ENCODE measurements at regions not wholly inside any gene's neighbourhood (a gene's known extent, or its start where the extent isn't known, plus 50 kb on each side); places are given as distances from the start of the nearest gene placed in this dataset.

DNA sequence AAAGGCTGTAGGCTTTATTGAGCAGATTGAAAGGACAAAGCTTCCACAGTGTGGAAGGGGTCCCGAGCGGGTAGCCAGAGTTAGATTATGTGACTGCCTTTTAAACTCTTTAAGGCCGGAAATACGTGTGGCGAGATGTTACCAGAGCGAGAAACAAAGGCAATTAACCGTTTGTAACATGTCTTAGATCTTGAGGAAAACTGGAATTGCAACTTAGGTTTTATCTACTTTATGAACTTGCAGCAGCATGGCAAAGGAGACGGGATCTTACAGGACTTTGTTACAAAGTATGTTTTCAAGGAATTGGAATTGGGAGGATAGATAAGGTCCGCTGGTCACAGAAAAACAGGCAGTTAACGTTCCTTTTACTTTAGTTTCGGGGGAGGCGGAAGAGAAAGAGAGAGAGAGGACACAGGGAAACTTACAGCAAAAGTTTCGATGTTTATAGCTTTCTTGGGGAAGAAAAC, 594.7 kb upstream of the ADGRB3 start:
- TF ChIP-seq JUN (IDR thresholded peaks at IDR 0.05) (no peak), ZFP36 (IDR thresholded peaks at IDR 0.05; ENCODE audit: borderline replicate concordance, partially characterized antibody) (no peak), MYC (IDR thresholded peaks at IDR 0.05; ENCODE audit: borderline replicate concordance, low read length) (no peak), POLR2A (IDR thresholded peaks at IDR 0.05; ENCODE audit: low read length) (no peak), TFCP2L1 (CRISPR knock-in tag; IDR thresholded peaks at IDR 0.05) (no peak), ESRRA (IDR thresholded peaks at IDR 0.05; ENCODE audit: borderline replicate concordance, low read length) (no peak), RCOR1 (IDR thresholded peaks at IDR 0.05; ENCODE audit: low read depth, low read length) (no peak), POLR2AphosphoS2 (conservative IDR thresholded peaks at IDR 0.05; ENCODE audit: low read length) (no peak)
- TF ChIP-seq, protein P1, sequence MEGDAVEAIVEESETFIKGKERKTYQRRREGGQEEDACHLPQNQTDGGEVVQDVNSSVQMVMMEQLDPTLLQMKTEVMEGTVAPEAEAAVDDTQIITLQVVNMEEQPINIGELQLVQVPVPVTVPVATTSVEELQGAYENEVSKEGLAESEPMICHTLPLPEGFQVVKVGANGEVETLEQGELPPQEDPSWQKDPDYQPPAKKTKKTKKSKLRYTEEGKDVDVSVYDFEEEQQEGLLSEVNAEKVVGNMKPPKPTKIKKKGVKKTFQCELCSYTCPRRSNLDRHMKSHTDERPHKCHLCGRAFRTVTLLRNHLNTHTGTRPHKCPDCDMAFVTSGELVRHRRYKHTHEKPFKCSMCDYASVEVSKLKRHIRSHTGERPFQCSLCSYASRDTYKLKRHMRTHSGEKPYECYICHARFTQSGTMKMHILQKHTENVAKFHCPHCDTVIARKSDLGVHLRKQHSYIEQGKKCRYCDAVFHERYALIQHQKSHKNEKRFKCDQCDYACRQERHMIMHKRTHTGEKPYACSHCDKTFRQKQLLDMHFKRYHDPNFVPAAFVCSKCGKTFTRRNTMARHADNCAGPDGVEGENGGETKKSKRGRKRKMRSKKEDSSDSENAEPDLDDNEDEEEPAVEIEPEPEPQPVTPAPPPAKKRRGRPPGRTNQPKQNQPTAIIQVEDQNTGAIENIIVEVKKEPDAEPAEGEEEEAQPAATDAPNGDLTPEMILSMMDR (IDR thresholded peaks at IDR 0.05): no peak
- TF ChIP-seq, protein P2, sequence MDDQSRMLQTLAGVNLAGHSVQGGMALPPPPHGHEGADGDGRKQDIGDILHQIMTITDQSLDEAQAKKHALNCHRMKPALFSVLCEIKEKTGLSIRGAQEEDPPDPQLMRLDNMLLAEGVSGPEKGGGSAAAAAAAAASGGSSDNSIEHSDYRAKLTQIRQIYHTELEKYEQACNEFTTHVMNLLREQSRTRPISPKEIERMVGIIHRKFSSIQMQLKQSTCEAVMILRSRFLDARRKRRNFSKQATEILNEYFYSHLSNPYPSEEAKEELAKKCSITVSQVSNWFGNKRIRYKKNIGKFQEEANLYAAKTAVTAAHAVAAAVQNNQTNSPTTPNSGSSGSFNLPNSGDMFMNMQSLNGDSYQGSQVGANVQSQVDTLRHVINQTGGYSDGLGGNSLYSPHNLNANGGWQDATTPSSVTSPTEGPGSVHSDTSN (IDR thresholded peaks at IDR 0.05): no peak

Measured in A549 (cell line).